ENCODE measurements at regions not wholly inside any gene's neighbourhood (a gene's known extent, or its start where the extent isn't known, plus 50 kb on each side); places are given as distances from the start of the nearest gene placed in this dataset.

GRCh38 chr7:125529249-125529648 lies 599.6 kb upstream of the POT1 start:
- no peak for TF ChIP-seq EZH2phosphoT487 (IDR thresholded peaks at IDR 0.05; ENCODE audit: low read depth, severe bottlenecking, unreplicated experiment)
- TF ChIP-seq CTCF (IDR thresholded peaks at IDR 0.05; ENCODE audit: poor library complexity), result no peak
- no peak for TF ChIP-seq EZH2 (IDR thresholded peaks at IDR 0.05; ENCODE audit: borderline replicate concordance)

Data from hepatocyte (in vitro differentiated cells).